H9 (cell line): ENCODE measurements at regions not wholly inside any gene's neighbourhood (a gene's known extent, or its start where the extent isn't known, plus 50 kb on each side); places are given as distances from the start of the nearest gene placed in this dataset.

Experiments used
- DNase-seq: peaks from one replicate; pipeline ENCODE4 v3.0.0-alpha.2; 2017
- H2AFZ ChIP-seq: one replicate; pipeline ENCODE4 v1.6.1; 2013; ENCODE audit warnings: mild to moderate bottlenecking, low read length, control low read depth, moderate library complexity
- H2AK5ac ChIP-seq: 2 replicates; pipeline ENCODE4 v1.6.1; 2013; ENCODE audit warnings: low read length, control low read depth, mixed read lengths; ENCODE audit not compliant: insufficient read length
- H2BK120ac ChIP-seq: one replicate; pipeline ENCODE4 v1.6.1; 2013; ENCODE audit warnings: low read depth, mild to moderate bottlenecking, low read length, control low read depth, inconsistent platforms; ENCODE audit not compliant: poor library complexity, severe bottlenecking
- H2BK12ac ChIP-seq: 2 replicates; pipeline ENCODE4 v1.6.1; 2013; ENCODE audit warnings: low read length, control low read depth, mixed read lengths, low read depth; ENCODE audit not compliant: insufficient read length
- H2BK15ac ChIP-seq: 2 replicates; pipeline ENCODE4 v1.6.1; 2013; ENCODE audit warnings: low read depth, low read length, control low read depth
- H2BK20ac ChIP-seq: one replicate; pipeline ENCODE4 v1.6.1; 2013; ENCODE audit warnings: low read depth, mild to moderate bottlenecking, low read length, control low read depth, inconsistent platforms; ENCODE audit not compliant: poor library complexity, severe bottlenecking
- H2BK5ac ChIP-seq: 2 replicates; pipeline ENCODE4 v1.6.1; 2013; ENCODE audit warnings: low read length, control low read depth, mixed read lengths; ENCODE audit not compliant: insufficient read length
- H3K14ac ChIP-seq: 2 replicates; pipeline ENCODE4 v1.6.1; 2013; ENCODE audit warnings: low read length, control low read depth; ENCODE audit not compliant: insufficient read depth
- H3K18ac ChIP-seq: 2 replicates; pipeline ENCODE4 v1.6.1; 2013; ENCODE audit warnings: low read depth, mild to moderate bottlenecking, mixed read lengths, low read length, control low read depth; ENCODE audit not compliant: insufficient read length
- H3K23ac ChIP-seq: 2 replicates; pipeline ENCODE4 v1.6.1; 2013; ENCODE audit warnings: low read length, control low read depth, mixed read lengths, low read depth; ENCODE audit not compliant: insufficient read length
- H3K23me2 ChIP-seq: 2 replicates; pipeline ENCODE4 v1.6.1; 2013; ENCODE audit warnings: low read depth, mild to moderate bottlenecking, mixed read lengths, low read length, control low read depth; ENCODE audit not compliant: insufficient read length, poor library complexity, severe bottlenecking
- H3K27ac ChIP-seq: 2 replicates; pipeline ENCODE4 v1.5.1; 2013; ENCODE audit warnings: low read length, control low read depth, mixed read lengths, low read depth; ENCODE audit not compliant: insufficient read length
- H3K27me3 ChIP-seq: 2 replicates; pipeline ENCODE4 v1.6.1; 2013; ENCODE audit warnings: low read length, control low read depth, inconsistent platforms; ENCODE audit not compliant: insufficient read depth
- H3K4ac ChIP-seq: 2 replicates; pipeline ENCODE4 v1.6.1; 2013; ENCODE audit warnings: low read depth, mild to moderate bottlenecking, control low read depth, inconsistent platforms, low read length, moderate library complexity
- H3K4me1 ChIP-seq: 2 replicates; pipeline ENCODE4 v1.6.1; 2013; ENCODE audit warnings: low read length, control low read depth, inconsistent platforms; ENCODE audit not compliant: insufficient read depth
- H3K4me2 ChIP-seq: 2 replicates; pipeline ENCODE4 v1.6.1; 2013; ENCODE audit warnings: low read length, control low read depth, mixed read lengths; ENCODE audit not compliant: insufficient read length, insufficient read depth
- H3K56ac ChIP-seq: 2 replicates; pipeline ENCODE4 v1.6.1; 2013; ENCODE audit warnings: low read depth, mild to moderate bottlenecking, mixed read lengths, low read length, control low read depth; ENCODE audit not compliant: insufficient read length
- H3K79me1 ChIP-seq: 2 replicates; pipeline ENCODE4 v1.6.1; 2013; ENCODE audit warnings: low read depth, mild to moderate bottlenecking, moderate library complexity, low read length, control low read depth, inconsistent platforms; ENCODE audit not compliant: insufficient read depth, poor library complexity, severe bottlenecking
- H3K79me2 ChIP-seq: 2 replicates; pipeline ENCODE4 v1.6.1; 2013; ENCODE audit warnings: low read length, control low read depth, inconsistent platforms; ENCODE audit not compliant: insufficient read depth
- H3K9ac ChIP-seq: 2 replicates; pipeline ENCODE4 v1.6.1; 2013; ENCODE audit warnings: low read length, control low read depth, mixed read lengths; ENCODE audit not compliant: insufficient read length; ENCODE audit errors: extremely low read depth
- H3K9me3 ChIP-seq: one replicate; pipeline ENCODE4 v1.6.1; 2013; ENCODE audit warnings: low read depth, low read length, inconsistent platforms; ENCODE audit not compliant: control insufficient read depth
- H3T11ph ChIP-seq: one replicate; pipeline ENCODE4 v1.6.1; 2013; ENCODE audit warnings: mild to moderate bottlenecking, low read length, control low read depth, inconsistent platforms
- H4K20me1 ChIP-seq: one replicate; pipeline ENCODE4 v1.6.1; 2013; ENCODE audit not compliant: control insufficient read depth, insufficient read length, insufficient read depth
- H4K5ac ChIP-seq: 2 replicates; pipeline ENCODE4 v1.6.1; 2013; ENCODE audit warnings: low read depth, mild to moderate bottlenecking, mixed read lengths, low read length, control low read depth; ENCODE audit not compliant: insufficient read length
- H4K8ac ChIP-seq: replicated peaks from 2 replicates; pipeline ENCODE4 v1.6.1; 2013; ENCODE audit warnings: low read length, control low read depth, mixed read lengths, low read depth; ENCODE audit not compliant: insufficient read length
- H4K91ac ChIP-seq: 2 replicates; pipeline ENCODE4 v1.6.1; 2013; ENCODE audit warnings: low read depth, mild to moderate bottlenecking, moderate library complexity, mixed read lengths, low read length, control low read depth; ENCODE audit not compliant: insufficient read length
- H3K27ac Mint-ChIP-seq, 3 experiments: 2 replicates in 2 of 3; 3 replicates in 1 of 3; pipeline ENCODE4 v1.8.0; 2020 to 2021; ENCODE audit warnings: mixed read lengths in 3 of 3, mild to moderate bottlenecking in 1 of 3, moderate library complexity in 1 of 3
- H3K27me3 Mint-ChIP-seq: 2 replicates; pipeline ENCODE4 v1.8.0; 2021; ENCODE audit warnings: low read depth, mild to moderate bottlenecking, moderate library complexity, mixed read lengths
- H3K36me3 Mint-ChIP-seq, 3 experiments: 2 replicates in 2 of 3; 3 replicates in 1 of 3; pipeline ENCODE4 v1.8.0; 2020 to 2021; ENCODE audit warnings: low read depth in 3 of 3, mixed read lengths in 3 of 3; ENCODE audit not compliant: insufficient read depth in 1 of 3
- H3K4me1 Mint-ChIP-seq, 2 experiments: 2 replicates each; pipeline ENCODE4 v1.8.0; 2020; ENCODE audit warnings: mixed read lengths in 2 of 2
- H3K4me3 Mint-ChIP-seq, 2 experiments: 2 replicates in 1 of 2; 3 replicates in 1 of 2; pipeline ENCODE4 v1.8.0; 2020 to 2021; ENCODE audit warnings: mild to moderate bottlenecking in 2 of 2, mixed read lengths in 2 of 2, moderate library complexity in 1 of 2
- H3K9me3 Mint-ChIP-seq, 2 experiments: 2 replicates in 1 of 2; 3 replicates in 1 of 2; pipeline ENCODE4 v1.8.0; 2020; ENCODE audit warnings: mild to moderate bottlenecking in 2 of 2, mixed read lengths in 2 of 2, moderate library complexity in 1 of 2
- WGBS: extraction: QIAGEN DNeasy Blood & Tissue Kit; methylation state at CpG from one replicate; pipeline ENCODE4 v1.1.7; 2013; ENCODE audit warnings: missing lambda C conversion rate, low lambda C conversion rate, mixed read lengths; ENCODE audit not compliant: insufficient read length; ENCODE audit errors: extremely low coverage; 5-methylcytosine and 5-hydroxymethylcytosine counted together
- TF ChIP-seq, protein P1 (sequence below): fragments of 200-600 bp; sonication (generic); conservative IDR thresholded peaks from 3 replicates; pipeline ENCODE4 v1.8.0; 2021; ENCODE audit warnings: antibody characterized with exemption, mild to moderate bottlenecking

DNA sequence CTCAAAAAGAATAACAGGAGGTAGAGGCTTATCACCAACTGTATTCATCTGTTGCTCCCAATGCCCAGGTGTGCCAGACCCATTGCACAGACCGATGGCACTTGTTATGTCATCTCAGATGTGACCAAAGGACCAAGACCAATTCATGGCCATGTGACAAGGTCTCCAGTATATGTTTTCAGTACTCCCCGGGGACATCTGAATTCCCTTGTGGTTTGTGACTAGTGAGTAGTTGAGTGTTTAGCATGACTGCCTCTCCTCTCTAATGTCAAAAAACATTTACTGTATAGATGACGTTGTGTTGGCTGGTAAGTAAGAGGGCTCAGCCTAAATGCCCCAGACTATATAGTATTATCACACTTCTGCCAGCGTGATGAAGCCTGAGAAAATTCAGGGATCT lies 202.1 kb upstream of the SMIM30 start:
- no peak overlapping the region for H2AK5ac ChIP-seq
- no peak overlapping the region for H4K8ac ChIP-seq
- no CpG with 5 or more reads among the region's 4 CpGs for WGBS
- H2BK20ac ChIP-seq, result no peak overlapping the region
- H3K79me2 ChIP-seq, result no peaks in the 10 kb centered on the region
- Mint-ChIP-seq H3K27me3 (no peaks in the 10 kb centered on the region), H3K4me3 (no peak overlapping the region), H3K36me3 (no peaks in the 10 kb centered on the region), H3K27ac (no peak overlapping the region), H3K4me1 (no peaks in the 10 kb centered on the region), H3K9me3 (no peaks in the 10 kb centered on the region)
- H2BK5ac ChIP-seq, result no peak overlapping the region
- H3K27me3 ChIP-seq, result no peaks in the 10 kb centered on the region
- no peak overlapping the region for H3K56ac ChIP-seq
- H3K9me3 ChIP-seq, result no peaks in the 10 kb centered on the region
- no peaks in the 10 kb centered on the region for H3K4me1 ChIP-seq
- H3K79me1 ChIP-seq, result no peaks in the 10 kb centered on the region
- H3K23me2 ChIP-seq, result no peaks in the 10 kb centered on the region
- H2BK15ac ChIP-seq, result no peak overlapping the region
- no peak overlapping the region for H3K9ac ChIP-seq
- TF ChIP-seq, protein P1, sequence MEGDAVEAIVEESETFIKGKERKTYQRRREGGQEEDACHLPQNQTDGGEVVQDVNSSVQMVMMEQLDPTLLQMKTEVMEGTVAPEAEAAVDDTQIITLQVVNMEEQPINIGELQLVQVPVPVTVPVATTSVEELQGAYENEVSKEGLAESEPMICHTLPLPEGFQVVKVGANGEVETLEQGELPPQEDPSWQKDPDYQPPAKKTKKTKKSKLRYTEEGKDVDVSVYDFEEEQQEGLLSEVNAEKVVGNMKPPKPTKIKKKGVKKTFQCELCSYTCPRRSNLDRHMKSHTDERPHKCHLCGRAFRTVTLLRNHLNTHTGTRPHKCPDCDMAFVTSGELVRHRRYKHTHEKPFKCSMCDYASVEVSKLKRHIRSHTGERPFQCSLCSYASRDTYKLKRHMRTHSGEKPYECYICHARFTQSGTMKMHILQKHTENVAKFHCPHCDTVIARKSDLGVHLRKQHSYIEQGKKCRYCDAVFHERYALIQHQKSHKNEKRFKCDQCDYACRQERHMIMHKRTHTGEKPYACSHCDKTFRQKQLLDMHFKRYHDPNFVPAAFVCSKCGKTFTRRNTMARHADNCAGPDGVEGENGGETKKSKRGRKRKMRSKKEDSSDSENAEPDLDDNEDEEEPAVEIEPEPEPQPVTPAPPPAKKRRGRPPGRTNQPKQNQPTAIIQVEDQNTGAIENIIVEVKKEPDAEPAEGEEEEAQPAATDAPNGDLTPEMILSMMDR, result no peak
- H3K18ac ChIP-seq, result no peak overlapping the region
- H4K5ac ChIP-seq, result no peak overlapping the region
- no peak for DNase-seq
- no peak overlapping the region for H3K23ac ChIP-seq
- no peaks in the 10 kb centered on the region for H4K20me1 ChIP-seq
- no peak overlapping the region for H2AFZ ChIP-seq
- H3T11ph ChIP-seq, result no peak overlapping the region
- H3K4ac ChIP-seq, result no peak overlapping the region
- no peak overlapping the region for H2BK120ac ChIP-seq
- no peak overlapping the region for H3K4me2 ChIP-seq
- H2BK12ac ChIP-seq, result no peak overlapping the region
- no peak overlapping the region for H3K27ac ChIP-seq
- H4K91ac ChIP-seq, result no peak overlapping the region
- no peak overlapping the region for H3K14ac ChIP-seq
